Endodermal cell (in vitro differentiated cells): ENCODE measurements at regions not wholly inside any gene's neighbourhood (a gene's known extent, or its start where the extent isn't known, plus 50 kb on each side); places are given as distances from the start of the nearest gene placed in this dataset.

Experiments used
- DNase-seq: peaks from one replicate; pipeline ENCODE4 v3.0.0-alpha.2; 2017
- H3K27ac ChIP-seq: 2 replicates; pipeline ENCODE4 v1.5.1; 2013; ENCODE audit warnings: mild to moderate bottlenecking, low read depth, low read length, moderate library complexity
- H3K27me3 ChIP-seq: 2 replicates; pipeline ENCODE4 v1.6.1; 2013; ENCODE audit warnings: mild to moderate bottlenecking, low read length, moderate library complexity; ENCODE audit not compliant: insufficient read depth, control insufficient read depth, poor library complexity, severe bottlenecking
- H3K36me3 ChIP-seq: 2 replicates; pipeline ENCODE4 v1.7.0; 2013; ENCODE audit warnings: mild to moderate bottlenecking, low read length, moderate library complexity; ENCODE audit not compliant: control insufficient read depth, insufficient read depth
- H3K4me1 ChIP-seq: one replicate; pipeline ENCODE4 v1.7.0; 2013; ENCODE audit warnings: low read length; ENCODE audit not compliant: control insufficient read depth, insufficient read depth
- H3K4me3 ChIP-seq: 2 replicates; pipeline ENCODE4 v1.5.1; 2013; ENCODE audit warnings: mild to moderate bottlenecking, low read length, moderate library complexity
- H3K9ac ChIP-seq: 2 replicates; pipeline ENCODE4 v1.6.1; 2013; ENCODE audit warnings: mild to moderate bottlenecking, low read length, moderate library complexity; ENCODE audit not compliant: poor library complexity, severe bottlenecking; ENCODE audit errors: extremely low read depth
- H3K9me3 ChIP-seq: 2 replicates; pipeline ENCODE4 v1.6.1; 2013; ENCODE audit warnings: mild to moderate bottlenecking, low read length, moderate library complexity; ENCODE audit not compliant: control insufficient read depth
- H3K27ac Mint-ChIP-seq: 2 replicates; pipeline ENCODE4 v1.8.0; 2020; ENCODE audit warnings: mixed read lengths
- H3K27me3 Mint-ChIP-seq: 2 replicates; pipeline ENCODE4 v1.8.0; 2021; ENCODE audit warnings: mild to moderate bottlenecking, mixed read lengths; ENCODE audit not compliant: insufficient read depth
- H3K36me3 Mint-ChIP-seq: 2 replicates; pipeline ENCODE4 v1.8.0; 2020; ENCODE audit warnings: low read depth, mixed read lengths
- H3K4me1 Mint-ChIP-seq: 2 replicates; pipeline ENCODE4 v1.8.0; 2020; ENCODE audit warnings: mixed read lengths
- H3K4me3 Mint-ChIP-seq: 2 replicates; pipeline ENCODE4 v1.8.0; 2020; ENCODE audit warnings: mild to moderate bottlenecking, moderate library complexity, mixed read lengths
- H3K9me3 Mint-ChIP-seq: 2 replicates; pipeline ENCODE4 v1.8.0; 2020; ENCODE audit warnings: mild to moderate bottlenecking, mixed read lengths
- WGBS, 2 experiments: methylation state at CpG; one replicate each; pipeline versions ENCODE4 v1.1.5 to v1.1.7; 2013; ENCODE audit warnings: missing lambda C conversion rate in 2 of 2, mixed read lengths in 1 of 2; ENCODE audit not compliant: insufficient coverage in 1 of 2, insufficient read length in 1 of 2; 5-methylcytosine and 5-hydroxymethylcytosine counted together
- TF ChIP-seq, protein P1 (sequence below): fragments of 200-600 bp; sonication (generic); conservative IDR thresholded peaks from 2 replicates; pipeline ENCODE4 v1.5.0; 2021; ENCODE audit warnings: antibody characterized with exemption, mild to moderate bottlenecking

- no peaks in the 10 kb centered on the region for H3K9me3 Mint-ChIP-seq
- no peak overlapping the region for H3K4me3 Mint-ChIP-seq
- TF ChIP-seq, protein P1, sequence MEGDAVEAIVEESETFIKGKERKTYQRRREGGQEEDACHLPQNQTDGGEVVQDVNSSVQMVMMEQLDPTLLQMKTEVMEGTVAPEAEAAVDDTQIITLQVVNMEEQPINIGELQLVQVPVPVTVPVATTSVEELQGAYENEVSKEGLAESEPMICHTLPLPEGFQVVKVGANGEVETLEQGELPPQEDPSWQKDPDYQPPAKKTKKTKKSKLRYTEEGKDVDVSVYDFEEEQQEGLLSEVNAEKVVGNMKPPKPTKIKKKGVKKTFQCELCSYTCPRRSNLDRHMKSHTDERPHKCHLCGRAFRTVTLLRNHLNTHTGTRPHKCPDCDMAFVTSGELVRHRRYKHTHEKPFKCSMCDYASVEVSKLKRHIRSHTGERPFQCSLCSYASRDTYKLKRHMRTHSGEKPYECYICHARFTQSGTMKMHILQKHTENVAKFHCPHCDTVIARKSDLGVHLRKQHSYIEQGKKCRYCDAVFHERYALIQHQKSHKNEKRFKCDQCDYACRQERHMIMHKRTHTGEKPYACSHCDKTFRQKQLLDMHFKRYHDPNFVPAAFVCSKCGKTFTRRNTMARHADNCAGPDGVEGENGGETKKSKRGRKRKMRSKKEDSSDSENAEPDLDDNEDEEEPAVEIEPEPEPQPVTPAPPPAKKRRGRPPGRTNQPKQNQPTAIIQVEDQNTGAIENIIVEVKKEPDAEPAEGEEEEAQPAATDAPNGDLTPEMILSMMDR, result no peak
- Histone ChIP-seq H3K9me3 (no peaks in the 10 kb centered on the region), H3K27me3 (no peaks in the 10 kb centered on the region), H3K4me1 (no peaks in the 10 kb centered on the region), H3K36me3 (no peaks in the 10 kb centered on the region), H3K4me3 (no peak overlapping the region), H3K9ac (no peak overlapping the region), H3K27ac (no peak overlapping the region)
- WGBS, 2 experiments, result 89 to 93% methylated on average over 3 of the region's 3 CpGs
- no peak overlapping the region for H3K27ac Mint-ChIP-seq
- no peaks in the 10 kb centered on the region for H3K4me1 Mint-ChIP-seq
- H3K36me3 Mint-ChIP-seq, result no peaks in the 10 kb centered on the region
- no peak for DNase-seq
- H3K27me3 Mint-ChIP-seq, result peaks cover 6% of the 10 kb centered on the region
Measured at GRCh38 chr18:21183670-21184069, 58.4 kb upstream of the GREB1L start.

DNA sequence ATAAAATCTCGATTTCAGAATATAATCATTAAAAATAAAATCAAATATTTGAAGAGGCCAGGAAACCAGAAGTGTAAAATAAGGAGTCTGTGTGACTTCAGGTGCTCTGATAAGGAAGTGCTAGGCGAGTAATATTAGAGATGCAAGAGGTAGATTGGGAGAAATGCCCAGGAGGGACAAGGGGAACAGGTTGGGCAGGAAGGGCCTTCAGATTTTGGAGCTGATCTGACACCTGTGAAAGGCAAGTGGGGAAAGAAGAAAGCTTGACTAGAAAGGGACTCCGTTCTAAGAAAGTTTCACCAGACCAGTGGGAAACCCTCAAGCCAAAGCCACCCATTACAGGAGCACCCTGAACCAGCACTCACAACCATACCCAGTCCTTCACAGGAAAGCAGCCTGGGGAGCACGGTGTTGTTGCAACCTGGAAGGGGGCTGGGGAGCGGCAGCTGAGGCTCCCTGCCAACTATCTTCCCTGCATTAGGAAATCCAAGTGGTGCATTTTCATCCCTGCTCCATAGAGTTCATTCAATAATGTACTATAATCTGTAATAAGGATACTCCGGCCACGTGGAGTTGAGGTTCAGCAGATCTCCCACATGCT lies 57.5 kb upstream of the GREB1L start:
- H3K27ac ChIP-seq, result no peak overlapping the region
- no peak overlapping the region for H3K27ac Mint-ChIP-seq
- no peaks in the 10 kb centered on the region for H3K27me3 ChIP-seq
- H3K36me3 ChIP-seq, result no peaks in the 10 kb centered on the region
- no peak overlapping the region for H3K9ac ChIP-seq
- 86 to 100% methylated on average over 3 to 6 of the region's 7 CpGs for WGBS, 2 experiments
- H3K27me3 Mint-ChIP-seq, result peaks cover 7% of the 10 kb centered on the region
- no peaks in the 10 kb centered on the region for H3K36me3 Mint-ChIP-seq
- H3K4me1 ChIP-seq, result no peaks in the 10 kb centered on the region
- TF ChIP-seq, protein P1, result no peak
- no peak overlapping the region for H3K4me3 Mint-ChIP-seq
- H3K9me3 ChIP-seq, result no peaks in the 10 kb centered on the region
- no peak overlapping the region for H3K4me3 ChIP-seq
- H3K9me3 Mint-ChIP-seq, result no peaks in the 10 kb centered on the region
- H3K4me1 Mint-ChIP-seq, result no peaks in the 10 kb centered on the region
- no peak for DNase-seq

DNA sequence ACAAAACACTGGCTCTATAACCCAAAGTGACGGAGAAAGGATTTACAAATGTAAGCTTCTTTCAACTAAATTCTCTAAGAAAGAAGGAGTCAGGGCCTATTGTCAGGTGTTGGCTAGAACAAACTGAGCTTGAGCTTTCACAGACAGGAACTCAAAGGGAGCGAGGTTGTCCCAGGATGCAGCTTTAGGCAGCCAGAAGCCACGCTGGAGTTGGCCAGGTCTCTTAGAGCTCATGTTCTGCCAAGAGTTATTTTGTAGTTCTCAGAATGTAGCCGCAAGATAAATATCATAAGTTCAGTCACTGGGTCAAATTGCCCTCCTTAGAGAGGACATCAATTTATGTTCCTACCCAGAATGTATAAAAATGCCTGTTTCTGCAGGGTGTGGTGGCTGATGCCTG lies 54.1 kb upstream of the GREB1L start:
- H3K4me3 Mint-ChIP-seq, result no peak overlapping the region
- WGBS, 2 experiments, result 91 to 93% methylated on average over 4 of the region's 4 CpGs
- H3K36me3 Mint-ChIP-seq, result no peaks in the 10 kb centered on the region
- peaks cover 29% of the 10 kb centered on the region for H3K27me3 Mint-ChIP-seq
- H3K9me3 ChIP-seq, result no peaks in the 10 kb centered on the region
- H3K36me3 ChIP-seq, result no peaks in the 10 kb centered on the region
- H3K4me3 ChIP-seq, result no peak overlapping the region
- no peaks in the 10 kb centered on the region for H3K4me1 ChIP-seq
- H3K9me3 Mint-ChIP-seq, result no peaks in the 10 kb centered on the region
- H3K9ac ChIP-seq, result no peak overlapping the region
- no peaks in the 10 kb centered on the region for H3K4me1 Mint-ChIP-seq
- no peak overlapping the region for H3K27ac Mint-ChIP-seq
- no peak overlapping the region for H3K27ac ChIP-seq
- DNase-seq, result no peak
- peaks cover 13% of the 10 kb centered on the region for H3K27me3 ChIP-seq
- TF ChIP-seq, protein P1, result no peak
